ENCODE measurements at regions not wholly inside any gene's neighbourhood (a gene's known extent, or its start where the extent isn't known, plus 50 kb on each side); places are given as distances from the start of the nearest gene placed in this dataset.
A peak's percentile ranks its signal among the peaks of the same experiment; 100 is the strongest.

- TF ChIP-seq ZC3H10 (CRISPR knock-in tag; IDR thresholded peaks at IDR 0.05) (peak; percentile 51; the same call in 1 of the 2 replicates), ISL1 (CRISPR knock-in tag; IDR thresholded peaks at IDR 0.05) (peak; percentile 13; the same call in 1 of the 2 replicates), ZNF70 (CRISPR knock-in tag; IDR thresholded peaks at IDR 0.05) (no peak)
- no peak for ATAC-seq
Measured at GRCh38 chr4:31104043-31104442, 383.9 kb downstream of the PCDH7 start.

DNA sequence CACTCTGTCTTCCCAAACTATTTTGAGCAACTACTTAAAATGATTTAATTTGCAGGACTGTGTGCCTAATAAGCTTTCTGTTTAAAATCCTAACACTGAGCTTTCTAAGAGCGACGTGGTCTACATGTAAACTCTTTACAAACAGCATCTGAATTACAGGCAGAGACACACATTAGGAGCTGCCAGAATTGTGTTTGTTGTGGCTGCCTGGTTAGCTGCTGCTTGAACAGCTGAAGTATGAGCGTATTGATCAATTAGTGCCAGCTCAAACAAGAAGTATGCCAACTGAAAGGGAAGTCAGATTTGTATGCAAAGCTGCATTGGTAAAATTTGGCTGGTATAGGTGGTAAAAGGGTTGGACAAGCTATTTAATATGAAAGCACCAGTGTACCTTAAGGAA is 384.4 kb downstream of the PCDH7 start:
- TF ChIP-seq GLIS3 (CRISPR knock-in tag; IDR thresholded peaks at IDR 0.05) = no peak
- TF ChIP-seq ZC3H10 (CRISPR knock-in tag; IDR thresholded peaks at IDR 0.05) = no peak
- no peak for TF ChIP-seq ZFP3 (CRISPR knock-in tag; IDR thresholded peaks at IDR 0.05)
- TF ChIP-seq OSR1 (CRISPR knock-in tag; IDR thresholded peaks at IDR 0.05) = no peak
- no peak for TF ChIP-seq TCF4 (CRISPR knock-in tag; IDR thresholded peaks at IDR 0.05; ENCODE audit: borderline replicate concordance)
- no peak for TF ChIP-seq ESRRG (CRISPR knock-in tag; IDR thresholded peaks at IDR 0.05)
- no peak for TF ChIP-seq POU6F1 (CRISPR knock-in tag; IDR thresholded peaks at IDR 0.05; ENCODE audit: borderline replicate concordance, low read depth)
- no peak for TF ChIP-seq SNAI2 (CRISPR knock-in tag; IDR thresholded peaks at IDR 0.05)
- TF ChIP-seq TSHZ2 (CRISPR knock-in tag; IDR thresholded peaks at IDR 0.05) = no peak
- TF ChIP-seq ARNTL (CRISPR knock-in tag; IDR thresholded peaks at IDR 0.05; ENCODE audit: borderline replicate concordance, low read depth) = no peak
- TF ChIP-seq BACH2 (CRISPR knock-in tag; IDR thresholded peaks at IDR 0.05; ENCODE audit: borderline replicate concordance) = no peak
- no peak for TF ChIP-seq PATZ1 (CRISPR knock-in tag; IDR thresholded peaks at IDR 0.05; ENCODE audit: borderline replicate concordance)
- TF ChIP-seq, protein P1, sequence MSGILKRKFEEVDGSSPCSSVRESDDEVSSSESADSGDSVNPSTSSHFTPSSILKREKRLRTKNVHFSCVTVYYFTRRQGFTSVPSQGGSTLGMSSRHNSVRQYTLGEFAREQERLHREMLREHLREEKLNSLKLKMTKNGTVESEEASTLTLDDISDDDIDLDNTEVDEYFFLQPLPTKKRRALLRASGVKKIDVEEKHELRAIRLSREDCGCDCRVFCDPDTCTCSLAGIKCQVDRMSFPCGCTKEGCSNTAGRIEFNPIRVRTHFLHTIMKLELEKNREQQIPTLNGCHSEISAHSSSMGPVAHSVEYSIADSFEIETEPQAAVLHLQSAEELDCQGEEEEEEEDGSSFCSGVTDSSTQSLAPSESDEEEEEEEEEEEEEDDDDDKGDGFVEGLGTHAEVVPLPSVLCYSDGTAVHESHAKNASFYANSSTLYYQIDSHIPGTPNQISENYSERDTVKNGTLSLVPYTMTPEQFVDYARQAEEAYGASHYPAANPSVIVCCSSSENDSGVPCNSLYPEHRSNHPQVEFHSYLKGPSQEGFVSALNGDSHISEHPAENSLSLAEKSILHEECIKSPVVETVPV (CRISPR knock-in tag; IDR thresholded peaks at IDR 0.05) = no peak
- no peak for TF ChIP-seq PPARA (CRISPR knock-in tag; IDR thresholded peaks at IDR 0.05; ENCODE audit: borderline replicate concordance)
- ATAC-seq = no peak

GRCh38 chr4:31106419-31106818 is 386.2 kb downstream of the PCDH7 start:
- ATAC-seq = no peak
- TF ChIP-seq ZNF565 (CRISPR knock-in tag; conservative IDR thresholded peaks at IDR 0.05; ENCODE audit: low read depth) = no peak
- TF ChIP-seq GLIS3 (CRISPR knock-in tag; IDR thresholded peaks at IDR 0.05) = no peak
- no peak for TF ChIP-seq SNAI2 (CRISPR knock-in tag; IDR thresholded peaks at IDR 0.05)
- TF ChIP-seq, protein P1 (CRISPR knock-in tag; IDR thresholded peaks at IDR 0.05) = no peak
- TF ChIP-seq ARNTL (CRISPR knock-in tag; IDR thresholded peaks at IDR 0.05; ENCODE audit: borderline replicate concordance, low read depth) = no peak
- no peak for TF ChIP-seq ZFP3 (CRISPR knock-in tag; IDR thresholded peaks at IDR 0.05)

GRCh38 chr4:31107362-31107761 is 387.2 kb downstream of the PCDH7 start:
- no peak for TF ChIP-seq RARB (CRISPR knock-in tag; IDR thresholded peaks at IDR 0.05)
- TF ChIP-seq OSR1 (CRISPR knock-in tag; IDR thresholded peaks at IDR 0.05) = no peak
- no peak for TF ChIP-seq ZC3H10 (CRISPR knock-in tag; IDR thresholded peaks at IDR 0.05)
- no peak for TF ChIP-seq POU6F1 (CRISPR knock-in tag; IDR thresholded peaks at IDR 0.05; ENCODE audit: borderline replicate concordance, low read depth)
- TF ChIP-seq, protein P1 (CRISPR knock-in tag; IDR thresholded peaks at IDR 0.05) = no peak
- TF ChIP-seq ZNF8 (CRISPR knock-in tag; IDR thresholded peaks at IDR 0.05) = no peak
- no peak for TF ChIP-seq ISL1 (CRISPR knock-in tag; IDR thresholded peaks at IDR 0.05)
- no peak for TF ChIP-seq GLIS3 (CRISPR knock-in tag; IDR thresholded peaks at IDR 0.05)
- no peak for TF ChIP-seq ZFP3 (CRISPR knock-in tag; IDR thresholded peaks at IDR 0.05)
- ATAC-seq = no peak

All from SK-N-SH treated with all-trans-retinoic acid at 6 μM for 48 hours (cell line).